HUES64 (cell line): ENCODE measurements at regions not wholly inside any gene's neighbourhood (a gene's known extent, or its start where the extent isn't known, plus 50 kb on each side); places are given as distances from the start of the nearest gene placed in this dataset.
"Not testable (repeated sequence)": the region's sequence is repeated elsewhere in the genome, so short reads cannot be mapped to it uniquely, and the experiment has no call there.

Experiments used
- H3K27ac ChIP-seq: 2 replicates; pipeline ENCODE4 v1.7.0; 2013; ENCODE audit warnings: low read depth, low read length, inconsistent platforms
- H3K27me3 ChIP-seq: 2 replicates; pipeline ENCODE4 v1.6.1; 2013; ENCODE audit warnings: mild to moderate bottlenecking, low read length; ENCODE audit not compliant: insufficient read depth
- H3K36me3 ChIP-seq: 2 replicates; pipeline ENCODE4 v1.6.1; 2013; ENCODE audit warnings: mild to moderate bottlenecking, low read length; ENCODE audit not compliant: insufficient read depth
- H3K4me1 ChIP-seq: 2 replicates; pipeline ENCODE4 v1.6.1; 2013; ENCODE audit warnings: mild to moderate bottlenecking, low read length, moderate library complexity; ENCODE audit not compliant: insufficient read depth
- H3K4me3 ChIP-seq: 2 replicates; pipeline ENCODE4 v1.5.1; 2013; ENCODE audit warnings: mild to moderate bottlenecking, low read length, moderate library complexity
- H3K9ac ChIP-seq: 2 replicates; pipeline ENCODE4 v1.6.1; 2013; ENCODE audit warnings: mild to moderate bottlenecking, low read depth, low read length
- H3K9me3 ChIP-seq: 2 replicates; pipeline ENCODE4 v1.6.1; 2013; ENCODE audit warnings: low read depth, low read length; ENCODE audit not compliant: insufficient read depth
- WGBS: fragments of 150-250, 120-280 bp; methylation state at CpG from one replicate; pipeline ENCODE4 v1.1.7; 2013; ENCODE audit warnings: missing lambda C conversion rate; 5-methylcytosine and 5-hydroxymethylcytosine counted together

- H3K4me3 ChIP-seq, result no peak overlapping the region
- 0 out of 2 replicates have a peak, but pooled peaks cover 3% of the 10 kb centered on the region for H3K9me3 ChIP-seq
- H3K4me1 ChIP-seq, result peaks cover 5% of the 10 kb centered on the region; the same call in 1 of the 2 replicates
- no peaks in the 10 kb centered on the region for H3K27me3 ChIP-seq
- H3K9ac ChIP-seq, result no peak overlapping the region
- H3K27ac ChIP-seq, result no peak overlapping the region
- 38% methylated on average over 2 of the region's 2 CpGs for WGBS
- H3K36me3 ChIP-seq, result no peaks in the 10 kb centered on the region
Observed at GRCh38 chrX:126489116-126489695, 63.4 kb downstream of the DCAF12L1 start.

GRCh38 chrX:126485409-126485808, 67.2 kb downstream of the DCAF12L1 start:
- no peaks in the 10 kb centered on the region for H3K27me3 ChIP-seq
- H3K27ac ChIP-seq, result no peak overlapping the region
- H3K4me3 ChIP-seq, result no peak overlapping the region
- H3K9ac ChIP-seq, result no peak overlapping the region
- no peaks in the 10 kb centered on the region for H3K9me3 ChIP-seq
- WGBS, result 80% methylated on average over 1 of the region's 1 CpG
- no peaks in the 10 kb centered on the region for H3K36me3 ChIP-seq
- peaks cover 5% of the 10 kb centered on the region; the same call in 1 of the 2 replicates for H3K4me1 ChIP-seq

GRCh38 chrX:126481916-126482315, 70.7 kb downstream of the DCAF12L1 start:
- Histone ChIP-seq H3K4me3 (no peak overlapping the region), H3K4me1 (no peaks in the 10 kb centered on the region), H3K36me3 (no peaks in the 10 kb centered on the region), H3K9ac (no peak overlapping the region), H3K9me3 (no peaks in the 10 kb centered on the region), H3K27me3 (no peaks in the 10 kb centered on the region), H3K27ac (no peak overlapping the region)
- WGBS, result 100% methylated on average over 1 of the region's 1 CpG

- Histone ChIP-seq H3K4me3 (peak overlapping the region; percentile 83), H3K27ac (peak overlapping the region; percentile 74; the same call in 1 of the 2 replicates), H3K9ac (peak overlapping the region; percentile 93)
- H3K4me1 ChIP-seq, H3K36me3 ChIP-seq, H3K27me3 ChIP-seq, H3K9me3 ChIP-seq: not testable (repeated sequence)
- 5% methylated on average over 26 of the region's 29 CpGs for WGBS
Observed at GRCh38 chrX:126459896-126460826, 92.5 kb downstream of the DCAF12L1 start.

GRCh38 chrX:126456136-126456535, 96.5 kb downstream of the DCAF12L1 start:
- no peaks in the 10 kb centered on the region for H3K27me3 ChIP-seq
- peaks cover 7% of the 10 kb centered on the region; the same call in 1 of the 2 replicates for H3K4me1 ChIP-seq
- no peaks in the 10 kb centered on the region for H3K9me3 ChIP-seq
- 87% methylated on average over 1 of the region's 1 CpG for WGBS
- H3K9ac ChIP-seq, result no peak overlapping the region
- no peak overlapping the region for H3K27ac ChIP-seq
- 0 out of 2 replicates have a peak, but pooled peaks cover 4% of the 10 kb centered on the region for H3K36me3 ChIP-seq
- no peak overlapping the region for H3K4me3 ChIP-seq

- Histone ChIP-seq H3K36me3 (0 out of 2 replicates have a peak, but pooled peaks cover 4% of the 10 kb centered on the region), H3K9me3 (no peaks in the 10 kb centered on the region), H3K9ac (no peak overlapping the region), H3K4me1 (no peaks in the 10 kb centered on the region), H3K4me3 (no peak overlapping the region), H3K27me3 (no peaks in the 10 kb centered on the region), H3K27ac (no peak overlapping the region)
- WGBS, result 94% methylated on average over 3 of the region's 3 CpGs
Observed at GRCh38 chrX:126448681-126449080, 103.9 kb downstream of the DCAF12L1 start.
